PFSK-1 (cell line): ENCODE measurements at regions not wholly inside any gene's neighbourhood (a gene's known extent, or its start where the extent isn't known, plus 50 kb on each side); places are given as distances from the start of the nearest gene placed in this dataset.

Experiments
- FOXP2 ChIP-seq: optimal IDR thresholded peaks from 2 replicates; pipeline ENCODE3; 2011; ENCODE audit warnings: borderline replicate concordance, control low read depth, inconsistent platforms; ENCODE audit not compliant: insufficient read depth; ENCODE audit errors: extremely low read length, extremely low read depth
- POLR2AphosphoS5 ChIP-seq: IDR thresholded peaks from 2 replicates; pipeline ENCODE4 v1.6.1; 2012; ENCODE audit warnings: low read depth, mild to moderate bottlenecking, control low read depth, low read length, moderate library complexity
- SIN3A ChIP-seq: IDR thresholded peaks from 2 replicates; pipeline ENCODE4 v1.6.1; 2012; ENCODE audit warnings: mild to moderate bottlenecking, low read length, moderate library complexity, borderline replicate concordance; ENCODE audit not compliant: insufficient read depth
- TAF1 ChIP-seq: IDR thresholded peaks from 2 replicates; pipeline ENCODE4 v1.6.1; 2012; ENCODE audit warnings: low read length, control low read depth, borderline replicate concordance; ENCODE audit not compliant: insufficient read depth
- TF ChIP-seq, protein P1 (sequence below), 2 experiments: IDR thresholded peaks; 2 replicates each; pipeline versions ENCODE4 v1.6.1 to v1.8.0; 2011 to 2012; ENCODE audit warnings: low read depth in 2 of 2, low read length in 2 of 2, control low read depth in 1 of 2, inconsistent platforms in 1 of 2, mild to moderate bottlenecking in 1 of 2, moderate library complexity in 1 of 2; ENCODE audit not compliant: insufficient read depth in 1 of 2

- no peak for TF ChIP-seq POLR2AphosphoS5
- TF ChIP-seq FOXP2: no peak
- TF ChIP-seq TAF1: no peak
- TF ChIP-seq, protein P1, sequence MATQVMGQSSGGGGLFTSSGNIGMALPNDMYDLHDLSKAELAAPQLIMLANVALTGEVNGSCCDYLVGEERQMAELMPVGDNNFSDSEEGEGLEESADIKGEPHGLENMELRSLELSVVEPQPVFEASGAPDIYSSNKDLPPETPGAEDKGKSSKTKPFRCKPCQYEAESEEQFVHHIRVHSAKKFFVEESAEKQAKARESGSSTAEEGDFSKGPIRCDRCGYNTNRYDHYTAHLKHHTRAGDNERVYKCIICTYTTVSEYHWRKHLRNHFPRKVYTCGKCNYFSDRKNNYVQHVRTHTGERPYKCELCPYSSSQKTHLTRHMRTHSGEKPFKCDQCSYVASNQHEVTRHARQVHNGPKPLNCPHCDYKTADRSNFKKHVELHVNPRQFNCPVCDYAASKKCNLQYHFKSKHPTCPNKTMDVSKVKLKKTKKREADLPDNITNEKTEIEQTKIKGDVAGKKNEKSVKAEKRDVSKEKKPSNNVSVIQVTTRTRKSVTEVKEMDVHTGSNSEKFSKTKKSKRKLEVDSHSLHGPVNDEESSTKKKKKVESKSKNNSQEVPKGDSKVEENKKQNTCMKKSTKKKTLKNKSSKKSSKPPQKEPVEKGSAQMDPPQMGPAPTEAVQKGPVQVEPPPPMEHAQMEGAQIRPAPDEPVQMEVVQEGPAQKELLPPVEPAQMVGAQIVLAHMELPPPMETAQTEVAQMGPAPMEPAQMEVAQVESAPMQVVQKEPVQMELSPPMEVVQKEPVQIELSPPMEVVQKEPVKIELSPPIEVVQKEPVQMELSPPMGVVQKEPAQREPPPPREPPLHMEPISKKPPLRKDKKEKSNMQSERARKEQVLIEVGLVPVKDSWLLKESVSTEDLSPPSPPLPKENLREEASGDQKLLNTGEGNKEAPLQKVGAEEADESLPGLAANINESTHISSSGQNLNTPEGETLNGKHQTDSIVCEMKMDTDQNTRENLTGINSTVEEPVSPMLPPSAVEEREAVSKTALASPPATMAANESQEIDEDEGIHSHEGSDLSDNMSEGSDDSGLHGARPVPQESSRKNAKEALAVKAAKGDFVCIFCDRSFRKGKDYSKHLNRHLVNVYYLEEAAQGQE (IDR thresholded peaks at IDR 0.05; ENCODE audit: insufficient read depth in 1 of 2, low read depth in 2 of 2, low read length in 2 of 2): no peak
Measured at GRCh38 chr14:100425429-100425827, 102.3 kb downstream of the SLC25A47 start.

- no peak for TF ChIP-seq POLR2AphosphoS5
- no peak for TF ChIP-seq SIN3A
- TF ChIP-seq FOXP2: no peak
- TF ChIP-seq, protein P1 (IDR thresholded peaks at IDR 0.05; ENCODE audit: insufficient read depth in 1 of 2, low read depth in 2 of 2, low read length in 2 of 2): no peak
- TF ChIP-seq TAF1: no peak
Measured at GRCh38 chr14:100426314-100426713, 103.2 kb downstream of the SLC25A47 start.

GRCh38 chr14:100427166-100427565 lies 104.0 kb downstream of the SLC25A47 start:
- TF ChIP-seq, protein P1 (IDR thresholded peaks at IDR 0.05; ENCODE audit: insufficient read depth in 1 of 2, low read depth in 2 of 2, low read length in 2 of 2): no peak
- no peak for TF ChIP-seq POLR2AphosphoS5
- TF ChIP-seq SIN3A: no peak
- no peak for TF ChIP-seq FOXP2
- TF ChIP-seq TAF1: no peak

DNA sequence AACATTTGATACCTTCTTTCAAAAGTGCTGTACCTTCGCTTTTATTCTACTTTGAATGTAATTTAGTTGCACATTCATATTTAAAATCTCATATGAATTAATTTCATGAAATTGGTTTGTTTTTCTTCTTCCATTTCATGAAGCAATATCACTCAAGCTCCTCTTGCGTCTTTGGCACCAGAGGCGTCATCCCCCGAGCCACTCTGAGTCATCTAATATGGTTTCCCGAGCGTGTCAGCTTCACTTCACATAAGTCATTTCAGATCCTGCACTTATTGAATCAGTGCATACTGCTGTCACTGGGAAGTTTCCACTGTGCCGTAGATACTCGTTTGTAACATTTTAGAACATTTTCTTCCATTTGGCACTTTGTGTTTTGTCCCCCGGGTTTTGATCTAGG lies 105.6 kb downstream of the SLC25A47 start:
- no peak for TF ChIP-seq POLR2AphosphoS5
- TF ChIP-seq SIN3A: no peak
- TF ChIP-seq, protein P1 (IDR thresholded peaks at IDR 0.05; ENCODE audit: insufficient read depth in 1 of 2, low read depth in 2 of 2, low read length in 2 of 2): no peak
- TF ChIP-seq FOXP2: no peak
- TF ChIP-seq TAF1: no peak

GRCh38 chr14:100429537-100429936 lies 106.4 kb downstream of the SLC25A47 start:
- TF ChIP-seq, protein P1 (IDR thresholded peaks at IDR 0.05; ENCODE audit: insufficient read depth in 1 of 2, low read depth in 2 of 2, low read length in 2 of 2): no peak
- TF ChIP-seq SIN3A (no peak), TAF1 (no peak), POLR2AphosphoS5 (no peak), FOXP2 (no peak)
